Nephron progenitor cell (in vitro differentiated cells): ENCODE measurements at regions not wholly inside any gene's neighbourhood (a gene's known extent, or its start where the extent isn't known, plus 50 kb on each side); places are given as distances from the start of the nearest gene placed in this dataset.

ENCODE experiments used
- DNase-seq: peaks from one replicate; pipeline ENCODE4 v3.0.0; 2021
- H3K27ac Mint-ChIP-seq: 2 replicates; pipeline ENCODE4 v1.8.0; 2021; ENCODE audit warnings: mild to moderate bottlenecking, moderate library complexity, mixed read lengths
- H3K27me3 Mint-ChIP-seq: 2 replicates; pipeline ENCODE4 v1.8.0; 2021; ENCODE audit warnings: mild to moderate bottlenecking, low read depth, mixed read lengths; ENCODE audit not compliant: poor library complexity
- H3K36me3 Mint-ChIP-seq: 2 replicates; pipeline ENCODE4 v1.8.0; 2021; ENCODE audit warnings: low read depth, mixed read lengths
- H3K4me1 Mint-ChIP-seq: 2 replicates; pipeline ENCODE4 v1.8.0; 2021; ENCODE audit warnings: mixed read lengths
- H3K4me3 Mint-ChIP-seq: 2 replicates; pipeline ENCODE4 v1.8.0; 2021; ENCODE audit warnings: mild to moderate bottlenecking, moderate library complexity, mixed read lengths
- H3K9me3 Mint-ChIP-seq: 2 replicates; pipeline ENCODE4 v1.8.0; 2021; ENCODE audit warnings: mild to moderate bottlenecking, moderate library complexity, mixed read lengths
- TF ChIP-seq, protein P1 (sequence below): fragments of 200-600 bp; sonication (generic); IDR thresholded peaks from 2 replicates; pipeline ENCODE4 v1.5.0; 2021; ENCODE audit warnings: antibody characterized with exemption

DNA sequence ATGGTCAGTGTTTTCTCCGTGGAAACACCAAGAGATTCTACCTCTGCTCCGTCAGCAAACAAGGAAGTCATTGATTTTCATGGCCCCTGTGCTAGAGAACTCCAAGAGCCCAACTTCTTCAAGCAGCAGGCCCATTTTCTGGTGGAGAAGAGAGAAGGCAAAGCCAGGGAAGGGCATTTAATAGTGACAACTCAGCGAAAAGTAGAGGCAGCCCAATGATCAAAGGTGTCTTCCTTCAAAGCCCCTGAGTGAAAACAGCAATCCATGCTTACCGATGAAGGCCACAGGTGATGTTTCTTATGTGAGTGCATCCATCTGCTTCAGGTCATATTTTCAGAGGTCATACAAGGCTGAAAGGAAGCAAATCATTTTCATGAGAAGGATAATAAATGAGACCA, 77.3 kb downstream of the VCPKMT start:
- H3K36me3 Mint-ChIP-seq, result no peaks in the 10 kb centered on the region
- H3K4me3 Mint-ChIP-seq, result no peak overlapping the region
- H3K9me3 Mint-ChIP-seq, result no peaks in the 10 kb centered on the region
- H3K27ac Mint-ChIP-seq, result no peak overlapping the region
- DNase-seq, result no peak
- H3K27me3 Mint-ChIP-seq, result peaks cover 10% of the 10 kb centered on the region
- TF ChIP-seq, protein P1, sequence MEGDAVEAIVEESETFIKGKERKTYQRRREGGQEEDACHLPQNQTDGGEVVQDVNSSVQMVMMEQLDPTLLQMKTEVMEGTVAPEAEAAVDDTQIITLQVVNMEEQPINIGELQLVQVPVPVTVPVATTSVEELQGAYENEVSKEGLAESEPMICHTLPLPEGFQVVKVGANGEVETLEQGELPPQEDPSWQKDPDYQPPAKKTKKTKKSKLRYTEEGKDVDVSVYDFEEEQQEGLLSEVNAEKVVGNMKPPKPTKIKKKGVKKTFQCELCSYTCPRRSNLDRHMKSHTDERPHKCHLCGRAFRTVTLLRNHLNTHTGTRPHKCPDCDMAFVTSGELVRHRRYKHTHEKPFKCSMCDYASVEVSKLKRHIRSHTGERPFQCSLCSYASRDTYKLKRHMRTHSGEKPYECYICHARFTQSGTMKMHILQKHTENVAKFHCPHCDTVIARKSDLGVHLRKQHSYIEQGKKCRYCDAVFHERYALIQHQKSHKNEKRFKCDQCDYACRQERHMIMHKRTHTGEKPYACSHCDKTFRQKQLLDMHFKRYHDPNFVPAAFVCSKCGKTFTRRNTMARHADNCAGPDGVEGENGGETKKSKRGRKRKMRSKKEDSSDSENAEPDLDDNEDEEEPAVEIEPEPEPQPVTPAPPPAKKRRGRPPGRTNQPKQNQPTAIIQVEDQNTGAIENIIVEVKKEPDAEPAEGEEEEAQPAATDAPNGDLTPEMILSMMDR, result no peak
- peaks cover 7% of the 10 kb centered on the region for H3K4me1 Mint-ChIP-seq

DNA sequence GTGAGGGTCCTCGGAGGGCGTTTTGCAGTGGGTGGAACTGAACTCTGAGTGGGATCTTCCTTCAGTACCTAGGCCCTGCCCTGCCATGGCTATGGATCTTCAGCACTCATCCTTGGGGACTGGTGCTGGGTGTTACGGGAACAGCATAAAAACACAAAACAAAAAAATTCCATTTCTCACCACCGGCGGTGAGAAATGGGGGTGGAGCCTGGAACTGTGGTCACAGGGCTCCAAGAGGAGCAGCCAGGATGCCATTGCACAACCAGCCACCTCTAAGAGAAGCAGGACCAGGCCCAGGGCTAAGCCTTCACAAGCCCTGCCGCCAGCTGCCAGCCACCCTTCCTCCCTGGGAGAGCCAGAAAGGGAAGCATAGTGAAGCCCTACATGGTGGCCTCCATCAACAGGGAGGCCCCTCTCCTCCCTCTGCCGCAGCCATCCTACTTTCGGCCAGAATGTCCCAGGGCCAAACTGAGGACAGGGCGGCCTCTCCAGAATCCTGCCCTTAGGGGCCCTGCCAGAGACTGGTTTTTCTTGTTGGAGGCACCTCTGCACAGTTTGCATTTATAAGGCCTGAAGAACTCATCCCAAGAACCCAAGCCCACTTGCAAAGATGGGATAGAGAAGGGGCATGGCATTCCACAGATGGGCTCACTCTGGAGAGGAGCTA, 76.5 kb downstream of the VCPKMT start:
- Mint-ChIP-seq H3K27ac (no peak overlapping the region), H3K4me3 (no peak overlapping the region), H3K9me3 (no peaks in the 10 kb centered on the region), H3K36me3 (no peaks in the 10 kb centered on the region), H3K27me3 (peaks cover 10% of the 10 kb centered on the region), H3K4me1 (peaks cover 7% of the 10 kb centered on the region)
- no peak for DNase-seq
- TF ChIP-seq, protein P1, result no peak

DNA sequence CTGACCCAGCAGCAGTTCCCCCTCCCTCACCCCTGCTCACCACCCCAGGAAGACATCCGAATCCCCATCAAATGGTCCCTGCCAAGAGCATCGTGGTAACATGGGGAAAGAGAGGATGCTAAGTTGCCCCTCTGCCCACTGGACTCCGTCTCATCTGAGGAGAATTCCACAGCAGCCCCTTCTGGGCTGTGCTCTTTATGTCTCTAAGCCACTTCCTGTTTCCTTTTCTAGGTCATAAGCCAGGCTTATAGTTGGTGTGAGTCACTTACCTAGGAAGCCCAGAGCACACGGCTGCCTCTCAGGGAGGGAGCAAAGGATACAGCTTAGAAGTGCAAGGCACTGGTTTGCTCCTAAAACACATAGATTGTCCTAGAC, 76.0 kb downstream of the VCPKMT start:
- Mint-ChIP-seq H3K27ac (no peak overlapping the region), H3K9me3 (peaks cover 3% of the 10 kb centered on the region), H3K36me3 (peaks cover 2% of the 10 kb centered on the region), H3K27me3 (peaks cover 10% of the 10 kb centered on the region), H3K4me1 (peaks cover 10% of the 10 kb centered on the region), H3K4me3 (no peak overlapping the region)
- TF ChIP-seq, protein P1, result no peak
- no peak for DNase-seq

DNA sequence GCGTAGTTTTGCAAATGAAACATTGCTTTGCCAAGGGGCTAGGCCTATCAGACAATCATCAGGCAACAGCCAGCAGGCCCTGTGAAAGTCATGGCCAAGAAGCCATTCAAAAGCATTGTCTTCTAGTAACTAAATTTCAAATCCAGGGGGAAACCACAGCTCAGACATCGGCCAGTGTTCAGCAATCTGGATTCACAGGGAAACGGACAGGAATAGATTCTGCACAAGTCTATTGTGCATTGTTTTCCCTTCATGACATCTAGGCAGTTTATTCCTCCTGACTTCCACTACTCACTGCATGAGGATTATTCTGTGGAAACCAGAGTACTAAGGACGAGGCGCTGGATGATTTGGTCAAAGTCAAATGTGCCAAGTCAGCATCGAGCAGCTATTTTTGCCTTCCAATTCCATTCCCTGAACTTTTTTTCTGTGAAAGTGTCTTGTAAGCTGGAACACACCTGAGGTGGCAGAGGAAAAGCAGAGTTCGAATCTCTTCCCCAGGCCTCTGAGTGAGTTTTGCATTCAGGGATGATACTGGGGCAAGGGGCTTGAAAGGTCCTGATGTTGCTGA, 75.4 kb downstream of the VCPKMT start:
- no peak for DNase-seq
- TF ChIP-seq, protein P1, result no peak
- no peak overlapping the region for H3K27ac Mint-ChIP-seq
- H3K4me3 Mint-ChIP-seq, result no peak overlapping the region
- peaks cover 13% of the 10 kb centered on the region for H3K4me1 Mint-ChIP-seq
- H3K36me3 Mint-ChIP-seq, result peaks cover 5% of the 10 kb centered on the region
- H3K9me3 Mint-ChIP-seq, result peaks cover 9% of the 10 kb centered on the region
- H3K27me3 Mint-ChIP-seq, result peaks cover 10% of the 10 kb centered on the region

DNA sequence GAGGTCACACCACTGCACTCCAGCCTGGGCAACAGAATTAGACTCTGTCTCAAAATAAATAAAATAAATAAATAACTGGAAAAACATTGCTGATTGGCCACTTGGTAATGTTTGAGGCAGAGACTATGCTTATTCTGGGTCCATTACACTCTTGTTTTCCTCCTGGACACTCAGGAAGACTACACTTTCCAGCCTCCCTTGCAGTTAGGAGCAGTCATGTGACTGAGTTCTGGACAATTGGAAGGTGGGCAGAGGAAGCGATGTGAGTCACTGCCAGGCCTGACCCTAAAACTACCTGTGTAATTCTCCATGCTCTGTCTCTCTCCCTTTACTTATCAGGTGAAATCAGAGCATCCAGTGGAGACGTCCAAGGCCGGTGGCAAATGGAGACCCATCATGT, 74.4 kb downstream of the VCPKMT start:
- Mint-ChIP-seq H3K4me1 (peaks cover 13% of the 10 kb centered on the region), H3K27ac (no peak overlapping the region), H3K4me3 (no peak overlapping the region), H3K27me3 (peaks cover 13% of the 10 kb centered on the region), H3K36me3 (peaks cover 5% of the 10 kb centered on the region), H3K9me3 (peaks cover 12% of the 10 kb centered on the region)
- no peak for DNase-seq
- TF ChIP-seq, protein P1, result no peak
